ENCODE measurements at regions not wholly inside any gene's neighbourhood (a gene's known extent, or its start where the extent isn't known, plus 50 kb on each side); places are given as distances from the start of the nearest gene placed in this dataset.

- H3K4me3 Mint-ChIP-seq: no peak overlapping the region
- no peak overlapping the region for H3K27ac Mint-ChIP-seq
- H3K36me3 Mint-ChIP-seq: no peaks in the 10 kb centered on the region
- H3K4me1 Mint-ChIP-seq: no peaks in the 10 kb centered on the region
- H3K27me3 Mint-ChIP-seq: peaks cover 3 to 39% (median 19%) of the 10 kb centered on the region in 5 donors
- DNase-seq (no peak), ATAC-seq (no peak)
- POLR2A ChIA-PET: no interaction called here
- H3K9me3 Mint-ChIP-seq: peaks cover 0 to 2% (median 0%) of the 10 kb centered on the region in 9 donors
These were observed 335.1 kb upstream of the UMPS start for GRCh38 chr3:124395162-124395561.

- H3K27me3 Mint-ChIP-seq: peaks cover 2 to 42% (median 19%) of the 10 kb centered on the region in 5 donors
- peaks cover 0 to 2% (median 0%) of the 10 kb centered on the region in 9 donors for H3K9me3 Mint-ChIP-seq
- ATAC-seq: no peak
- no peak overlapping the region for H3K4me3 Mint-ChIP-seq
- no peak overlapping the region for H3K27ac Mint-ChIP-seq
- H3K4me1 Mint-ChIP-seq: no peaks in the 10 kb centered on the region
- no peaks in the 10 kb centered on the region for H3K36me3 Mint-ChIP-seq
- DNase-seq: no peak
- POLR2A ChIA-PET: no interaction called here
These were observed 334.5 kb upstream of the UMPS start for GRCh38 chr3:124395584-124396338.

GRCh38 chr3:124396339-124396950 lies 333.8 kb upstream of the UMPS start:
- Mint-ChIP-seq H3K4me1 (no peaks in the 10 kb centered on the region), H3K27ac (no peak overlapping the region), H3K4me3 (no peak overlapping the region), H3K27me3 (peaks cover 2 to 36% (median 19%) of the 10 kb centered on the region in 5 donors), H3K36me3 (no peaks in the 10 kb centered on the region), H3K9me3 (no peaks in the 10 kb centered on the region)
- no peak for ATAC-seq
- no peak for DNase-seq
- POLR2A ChIA-PET: no interaction called here

GRCh38 chr3:124397088-124397487 lies 333.2 kb upstream of the UMPS start:
- DNase-seq: no peak
- Mint-ChIP-seq H3K36me3 (no peaks in the 10 kb centered on the region), H3K27ac (no peak overlapping the region), H3K4me3 (no peak overlapping the region), H3K27me3 (peaks cover 6 to 36% (median 19%) of the 10 kb centered on the region in 5 donors), H3K4me1 (no peaks in the 10 kb centered on the region), H3K9me3 (no peaks in the 10 kb centered on the region)
- ATAC-seq: no peak
- POLR2A ChIA-PET: no interaction called here

- ATAC-seq (no peak), DNase-seq (no peak)
- Mint-ChIP-seq H3K36me3 (no peaks in the 10 kb centered on the region), H3K9me3 (no peaks in the 10 kb centered on the region), H3K27ac (no peak overlapping the region), H3K4me3 (no peak overlapping the region), H3K27me3 (peaks cover 6 to 36% (median 17%) of the 10 kb centered on the region in 5 donors), H3K4me1 (no peaks in the 10 kb centered on the region)
- POLR2A ChIA-PET: no interaction called here
These were observed 331.7 kb upstream of the UMPS start for GRCh38 chr3:124398594-124398993.

GRCh38 chr3:124401843-124402242 lies 328.4 kb upstream of the UMPS start:
- no peak overlapping the region for H3K27ac Mint-ChIP-seq
- no peak for DNase-seq
- ATAC-seq: no peak
- peaks cover 5 to 23% (median 12%) of the 10 kb centered on the region in 5 donors for H3K27me3 Mint-ChIP-seq
- no peaks in the 10 kb centered on the region for H3K9me3 Mint-ChIP-seq
- no peaks in the 10 kb centered on the region for H3K36me3 Mint-ChIP-seq
- H3K4me3 Mint-ChIP-seq: no peak overlapping the region
- no peaks in the 10 kb centered on the region for H3K4me1 Mint-ChIP-seq
- POLR2A ChIA-PET: no interaction called here

GRCh38 chr3:124402791-124403190 lies 327.5 kb upstream of the UMPS start:
- DNase-seq: no peak
- Mint-ChIP-seq H3K36me3 (no peaks in the 10 kb centered on the region), H3K27me3 (peaks cover 0 to 15% (median 14%) of the 10 kb centered on the region in 5 donors), H3K9me3 (no peaks in the 10 kb centered on the region), H3K4me3 (no peak overlapping the region), H3K27ac (no peak overlapping the region), H3K4me1 (no peaks in the 10 kb centered on the region)
- no peak for ATAC-seq
- POLR2A ChIA-PET: no interaction called here

- ATAC-seq: no peak
- no peaks in the 10 kb centered on the region for H3K36me3 Mint-ChIP-seq
- no peak for DNase-seq
- H3K27ac Mint-ChIP-seq: no peak overlapping the region
- no peaks in the 10 kb centered on the region for H3K9me3 Mint-ChIP-seq
- H3K4me1 Mint-ChIP-seq: no peaks in the 10 kb centered on the region
- H3K4me3 Mint-ChIP-seq: no peak overlapping the region
- POLR2A ChIA-PET: no interaction called here
- peaks cover 0 to 18% (median 10%) of the 10 kb centered on the region in 5 donors for H3K27me3 Mint-ChIP-seq
These were observed 325.6 kb upstream of the UMPS start for GRCh38 chr3:124404621-124405020.

GRCh38 chr3:124407260-124407659 lies 323.0 kb upstream of the UMPS start:
- H3K4me3 Mint-ChIP-seq: no peak overlapping the region
- no peak for ATAC-seq
- H3K36me3 Mint-ChIP-seq: no peaks in the 10 kb centered on the region
- POLR2A ChIA-PET: no interaction called here
- H3K4me1 Mint-ChIP-seq: no peaks in the 10 kb centered on the region
- peaks cover 0 to 16% (median 8%) of the 10 kb centered on the region in 5 donors for H3K27me3 Mint-ChIP-seq
- no peak overlapping the region for H3K27ac Mint-ChIP-seq
- DNase-seq: no peak
- H3K9me3 Mint-ChIP-seq: no peaks in the 10 kb centered on the region

- no peaks in the 10 kb centered on the region for H3K36me3 Mint-ChIP-seq
- no peak for DNase-seq
- H3K4me3 Mint-ChIP-seq: no peak overlapping the region
- no peaks in the 10 kb centered on the region for H3K4me1 Mint-ChIP-seq
- no peak overlapping the region for H3K27ac Mint-ChIP-seq
- no peaks in the 10 kb centered on the region for H3K9me3 Mint-ChIP-seq
- H3K27me3 Mint-ChIP-seq: peaks cover 0 to 14% (median 8%) of the 10 kb centered on the region in 5 donors
- POLR2A ChIA-PET: no interaction called here
- no peak for ATAC-seq
These were observed 320.5 kb upstream of the UMPS start for GRCh38 chr3:124409650-124410275.

- no peak overlapping the region for H3K27ac Mint-ChIP-seq
- H3K9me3 Mint-ChIP-seq: no peaks in the 10 kb centered on the region
- H3K4me3 Mint-ChIP-seq: no peak overlapping the region
- H3K4me1 Mint-ChIP-seq: no peaks in the 10 kb centered on the region
- no peak for DNase-seq
- ATAC-seq: no peak
- POLR2A ChIA-PET: no interaction called here
- H3K27me3 Mint-ChIP-seq: peaks cover 0 to 11% (median 5%) of the 10 kb centered on the region in 5 donors
- no peaks in the 10 kb centered on the region for H3K36me3 Mint-ChIP-seq
These were observed 319.8 kb upstream of the UMPS start for GRCh38 chr3:124410471-124410870.

GRCh38 chr3:124411728-124412127 lies 318.5 kb upstream of the UMPS start:
- POLR2A ChIA-PET: no interaction called here
- Mint-ChIP-seq H3K4me1 (no peaks in the 10 kb centered on the region), H3K9me3 (peaks cover 0 to 2% (median 0%) of the 10 kb centered on the region in 9 donors), H3K27me3 (peaks cover 0 to 7% (median 4%) of the 10 kb centered on the region in 5 donors), H3K36me3 (no peaks in the 10 kb centered on the region), H3K4me3 (no peak overlapping the region), H3K27ac (no peak overlapping the region)
- DNase-seq: no peak
- ATAC-seq: no peak

GRCh38 chr3:124412644-124413043 lies 317.6 kb upstream of the UMPS start:
- H3K4me3 Mint-ChIP-seq: no peak overlapping the region
- no peaks in the 10 kb centered on the region for H3K4me1 Mint-ChIP-seq
- POLR2A ChIA-PET: no interaction called here
- H3K36me3 Mint-ChIP-seq: no peaks in the 10 kb centered on the region
- H3K27me3 Mint-ChIP-seq: peaks cover under 1 to 5% (median 2%) of the 10 kb centered on the region in 5 donors
- H3K9me3 Mint-ChIP-seq: peaks cover 0 to 2% (median 0%) of the 10 kb centered on the region in 9 donors
- no peak overlapping the region for H3K27ac Mint-ChIP-seq
- DNase-seq (no peak), ATAC-seq (no peak)

Measured in naive thymus-derived CD8-positive, alpha-beta T cell (primary cell).